HepG2 (cell line): ENCODE measurements at regions not wholly inside any gene's neighbourhood (a gene's known extent, or its start where the extent isn't known, plus 50 kb on each side); places are given as distances from the start of the nearest gene placed in this dataset.
"Not testable (repeated sequence)": the region's sequence is repeated elsewhere in the genome, so short reads cannot be mapped to it uniquely, and the experiment has no call there.

Source experiments
- ATAC-seq: fragments of 200-7000 bp; cut with Tn5 transposase; 3 replicates; pipeline ENCODE4 v1.9.1; 2020; ENCODE audit warnings: mild to moderate bottlenecking, moderate library complexity
- BruUV-seq: library from RNA; stranded (reverse); fragments of 400-500 nt; replicated peaks from 2 replicates; lab custom pipeline; 2021; lab: Mats Ljungman, UMichigan
- CTCF ChIA-PET: fragments of 300-600 bp; formaldehyde crosslinking; extraction: SDS; loops from one replicate; lab custom pipeline; 2021; ENCODE audit warnings: low total read pairs, inconsistent platforms, low intra/inter-chr PET ratio; lab: Yijun Ruan, JAX
- POLR2A ChIA-PET: fragments of 350-600 bp; sonication (Branson Sonifier 250); formaldehyde crosslinking; loops from one replicate; lab custom pipeline; 2020; ENCODE audit warnings: antibody characterized with exemption, inconsistent platforms; lab: Yijun Ruan, JAX
- DNase-seq: peaks from one replicate; pipeline ENCODE4 v3.0.0-alpha.2; 2015; ENCODE audit warnings: low spot score
- FAIRE-seq: peaks from 3 replicates; lab custom pipeline; 2011; peaks lifted over from hg19 to GRCh38; lab: Jason Lieb, UNC
- H2AFZ ChIP-seq: one replicate; pipeline ENCODE4 v1.6.1; 2011; ENCODE audit warnings: low read length, inconsistent platforms
- H3K27ac ChIP-seq: fragments of 300-600 bp; 3 replicates; pipeline ENCODE4 v1.8.0; 2011; ENCODE audit warnings: mixed run types, mild to moderate bottlenecking, mixed read lengths, low read length, inconsistent platforms; ENCODE audit not compliant: insufficient read depth; ENCODE audit errors: extremely low read length
- H3K27me3 ChIP-seq, 2 experiments: fragments of 200-600 bp in 1 of 2; 2 replicates in 1 of 2; 3 replicates in 1 of 2; pipeline versions ENCODE4 v1.6.0 to v1.8.0; 2011; ENCODE audit warnings: low read length in 2 of 2, mild to moderate bottlenecking in 2 of 2, moderate library complexity in 2 of 2, inconsistent platforms in 1 of 2; ENCODE audit not compliant: insufficient read depth in 2 of 2, control insufficient read depth in 1 of 2
- H3K36me3 ChIP-seq, 2 experiments: fragments of 200-600 bp in 1 of 2; replicated peaks in 1 of 2; 2 replicates in 1 of 2; 3 replicates in 1 of 2; pipeline versions ENCODE4 v1.5.1 to v1.8.0; 2011; ENCODE audit warnings: low read length in 2 of 2, inconsistent platforms in 1 of 2; ENCODE audit not compliant: insufficient read depth in 2 of 2, control insufficient read depth in 1 of 2
- H3K4me1 ChIP-seq: 2 replicates; pipeline ENCODE4 v1.5.1; 2012; ENCODE audit warnings: low read length, inconsistent platforms; ENCODE audit not compliant: insufficient read depth
- H3K4me2 ChIP-seq: 2 replicates; pipeline ENCODE4 v1.6.0; 2011; ENCODE audit warnings: low read depth, low read length, inconsistent platforms
- H3K4me3 ChIP-seq, 3 experiments: fragments of 200-600 bp in 1 of 3; sonication (generic), shearing (Covaris generic) in 1 of 3; replicated peaks in 1 of 3; 2 replicates each; pipeline ENCODE4 v1.5.1; 2011 to 2016; ENCODE audit warnings: low read length in 3 of 3, inconsistent platforms in 2 of 3, low read depth in 2 of 3, mild to moderate bottlenecking in 2 of 3, control low read depth in 1 of 3, mixed read lengths in 1 of 3; ENCODE audit not compliant: insufficient read depth in 1 of 3
- H3K79me2 ChIP-seq: one replicate; pipeline ENCODE4 v1.6.1; 2011; ENCODE audit warnings: low read length, inconsistent platforms; ENCODE audit not compliant: insufficient read depth
- H3K9ac ChIP-seq: 2 replicates; pipeline ENCODE4 v1.6.0; 2011; ENCODE audit warnings: mild to moderate bottlenecking, low read depth, low read length, inconsistent platforms; ENCODE audit not compliant: insufficient read depth
- H3K9me3 ChIP-seq: 2 replicates; pipeline ENCODE4 v1.5.1; 2012; ENCODE audit warnings: mild to moderate bottlenecking, low read length
- H4K20me1 ChIP-seq: 2 replicates; pipeline ENCODE4 v1.6.0; 2011; ENCODE audit warnings: inconsistent platforms, mild to moderate bottlenecking, low read length, moderate library complexity; ENCODE audit not compliant: insufficient read depth
- HOXA9 ChIP-seq: sonication (generic); formaldehyde crosslinking; IDR thresholded peaks from 2 replicates; pipeline ENCODE4 v1.8.1; 2022; ENCODE audit warnings: missing genetic modification reagents, mild to moderate bottlenecking, moderate library complexity, borderline replicate concordance
- MED1 ChIP-seq: sonication (generic); formaldehyde crosslinking; IDR thresholded peaks from 2 replicates; pipeline ENCODE4 v1.4.0; 2020; ENCODE audit warnings: missing genetic modification reagents
- SATB2 ChIP-seq: sonication (generic); formaldehyde crosslinking; IDR thresholded peaks from 2 replicates; pipeline ENCODE4 v1.5.0; 2020; ENCODE audit warnings: missing genetic modification reagents
- SMC3 ChIP-seq: IDR thresholded peaks from 2 replicates; pipeline ENCODE4 v1.6.1; 2011; ENCODE audit warnings: low read length, improper control_type of control experiment
- ZFX ChIP-seq: sonication (generic); formaldehyde crosslinking; IDR thresholded peaks from 2 replicates; pipeline ENCODE4 v1.4.0; 2020; ENCODE audit warnings: mild to moderate bottlenecking, low read depth, missing genetic modification reagents, moderate library complexity
- ZNF83 ChIP-seq: sonication (generic); formaldehyde crosslinking; IDR thresholded peaks from 2 replicates; pipeline ENCODE4 v1.4.0; 2020; ENCODE audit warnings: missing genetic modification reagents, mild to moderate bottlenecking, borderline replicate concordance
- WGBS: methylation state at CpG from one replicate; pipeline ENCODE4 v1.1.6; 2017; ENCODE audit warnings: low lambda C conversion rate; 5-methylcytosine and 5-hydroxymethylcytosine counted together
- in situ Hi-C: cut with HindIII; loops from 2 replicates; pipeline ENCODE4 v1.10.0; 2017; ENCODE audit warnings: low pct_unique_long_range_greater_than_20kb; ENCODE audit not compliant: extremely low pct_ligation_motif_present
- intact Hi-C: fragments of 100-400 bp; cut with micrococcal nuclease; formaldehyde crosslinking; loops from one replicate; pipeline ENCODE4 v1.10.0; 2022; ENCODE audit not compliant: unreplicated experiment
- TF ChIP-seq, protein P1 (sequence below): IDR thresholded peaks from 2 replicates; pipeline ENCODE4 v1.6.1; 2012; ENCODE audit warnings: low read depth, low read length, improper control_type of control experiment

DNA sequence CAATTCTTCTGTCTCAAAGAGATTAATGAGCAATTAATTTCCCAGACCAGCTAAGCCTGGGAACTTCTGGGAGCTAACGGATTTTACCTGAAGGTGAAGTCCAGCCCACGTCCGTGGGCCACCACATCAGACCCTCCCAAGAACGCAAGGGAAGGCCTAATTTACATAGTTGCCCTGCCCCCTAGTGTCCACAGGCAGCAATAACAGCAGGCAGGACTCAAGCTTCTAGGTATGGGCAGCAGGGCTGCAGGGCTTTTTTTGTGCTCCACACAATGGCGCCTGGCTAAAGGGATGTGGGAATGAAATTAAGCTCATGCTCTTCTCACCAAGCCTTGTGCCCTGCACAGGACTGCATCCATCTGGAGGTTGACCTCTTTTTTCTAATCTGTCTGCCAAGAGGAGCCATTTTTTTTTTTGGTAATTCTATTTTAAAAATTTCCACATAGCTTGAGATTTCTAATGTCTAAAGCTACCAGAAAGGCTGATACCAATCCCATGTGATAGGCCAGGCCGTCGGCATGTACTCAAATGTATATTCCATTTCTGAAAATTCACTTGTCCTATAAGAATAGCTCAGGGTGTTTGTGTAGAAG, 111.9 kb upstream of the TMEM164 start (continued):
- TF ChIP-seq, protein P1, sequence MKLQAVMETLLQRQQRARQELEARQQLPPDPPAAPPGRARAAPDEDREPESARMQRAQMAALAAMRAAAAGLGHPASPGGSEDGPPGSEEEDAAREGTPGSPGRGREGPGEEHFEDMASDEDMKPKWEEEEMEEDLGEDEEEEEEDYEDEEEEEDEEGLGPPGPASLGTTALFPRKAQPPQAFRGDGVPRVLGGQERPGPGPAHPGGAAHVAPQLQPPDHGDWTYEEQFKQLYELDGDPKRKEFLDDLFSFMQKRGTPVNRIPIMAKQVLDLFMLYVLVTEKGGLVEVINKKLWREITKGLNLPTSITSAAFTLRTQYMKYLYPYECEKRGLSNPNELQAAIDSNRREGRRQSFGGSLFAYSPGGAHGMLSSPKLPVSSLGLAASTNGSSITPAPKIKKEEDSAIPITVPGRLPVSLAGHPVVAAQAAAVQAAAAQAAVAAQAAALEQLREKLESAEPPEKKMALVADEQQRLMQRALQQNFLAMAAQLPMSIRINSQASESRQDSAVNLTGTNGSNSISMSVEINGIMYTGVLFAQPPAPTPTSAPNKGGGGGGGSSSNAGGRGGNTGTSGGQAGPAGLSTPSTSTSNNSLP = no peak
- TF ChIP-seq ZNF83 (CRISPR knock-in tag) = no peak
- TF ChIP-seq SATB2 (CRISPR knock-in tag) = no peak
- TF ChIP-seq SMC3 = peak; percentile 70; the same call in 1 of the 2 replicates
- TF ChIP-seq HOXA9 (CRISPR knock-in tag) = no peak
- peak; percentile 15; the same call in 1 of the 2 replicates for TF ChIP-seq ZFX (CRISPR knock-in tag)
- no peak for TF ChIP-seq MED1 (CRISPR knock-in tag)

- in situ Hi-C loops, H3K36me3 ChIP-seq, H3K4me1 ChIP-seq, intact Hi-C loops, ATAC-seq, H3K9me3 ChIP-seq, H4K20me1 ChIP-seq, H3K4me2 ChIP-seq, BruUV-seq, DNase-seq, H3K79me2 ChIP-seq, H2AFZ ChIP-seq, H3K9ac ChIP-seq, H3K27me3 ChIP-seq, FAIRE-seq, H3K27ac ChIP-seq, H3K4me3 ChIP-seq, CTCF ChIA-PET, POLR2A ChIA-PET: not testable (repeated sequence)
- 0% methylated on average over 1 of the region's 1 CpG for WGBS
Observed at GRCh38 chrX:109896024-109896423, 106.9 kb upstream of the TMEM164 start.
